GM19324 (cell line): ENCODE measurements at regions not wholly inside any gene's neighbourhood (a gene's known extent, or its start where the extent isn't known, plus 50 kb on each side); places are given as distances from the start of the nearest gene placed in this dataset.

ENCODE experiments used
- ATAC-seq: cut with Tn5 transposase; IDR thresholded peaks from one replicate; pipeline ENCODE4 v1.9.1; 2021; ENCODE audit warnings: mild to moderate bottlenecking, moderate library complexity; ENCODE audit not compliant: unreplicated experiment, low FRiP score

DNA sequence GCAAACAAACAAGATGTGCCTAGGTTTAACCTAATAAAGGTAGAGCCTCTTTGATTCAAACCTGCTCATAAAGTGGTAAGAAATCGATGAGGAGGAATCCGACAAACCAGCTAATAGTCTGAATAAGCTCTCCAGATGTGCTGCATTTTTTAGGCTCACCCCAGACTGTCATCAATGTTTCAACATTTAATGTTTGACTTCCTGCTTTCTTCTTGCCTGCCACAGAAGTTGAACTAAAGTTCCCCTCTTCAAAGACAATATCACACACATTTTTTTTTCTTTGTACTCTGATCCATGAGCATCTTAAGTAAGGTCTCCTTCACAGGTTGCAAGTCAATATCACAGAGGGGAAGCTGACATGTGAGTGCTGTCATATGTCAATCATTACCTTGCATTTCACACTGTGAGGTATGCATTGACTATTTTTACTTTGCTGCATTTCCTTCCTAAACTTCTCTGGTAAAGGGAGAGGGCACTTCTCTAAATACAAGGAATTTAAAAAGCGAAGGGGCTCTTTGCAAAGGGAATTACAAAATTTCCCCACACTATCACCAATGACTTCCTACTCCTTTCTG, 172.3 kb upstream of the MCTP2 start:
- no peak for ATAC-seq

DNA sequence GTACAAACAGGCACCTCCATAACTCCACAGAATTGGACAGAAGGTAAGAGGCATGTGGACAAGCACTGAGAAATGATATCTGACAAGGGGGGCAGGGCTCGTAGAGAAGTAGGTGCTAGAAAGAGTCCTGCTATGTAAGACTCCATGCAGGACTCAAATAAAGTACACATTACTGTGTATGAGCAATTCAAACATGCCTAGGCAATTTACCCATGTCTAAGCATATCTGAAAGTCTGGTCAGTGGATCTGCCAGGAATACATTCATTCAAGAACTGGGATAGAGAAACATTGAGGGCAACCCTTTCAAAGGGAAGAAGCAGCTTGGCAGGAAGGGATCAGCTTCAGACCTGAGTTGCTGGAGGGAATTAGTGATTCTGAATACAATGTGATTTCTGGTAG, 174.1 kb upstream of the MCTP2 start:
- ATAC-seq = no peak

DNA sequence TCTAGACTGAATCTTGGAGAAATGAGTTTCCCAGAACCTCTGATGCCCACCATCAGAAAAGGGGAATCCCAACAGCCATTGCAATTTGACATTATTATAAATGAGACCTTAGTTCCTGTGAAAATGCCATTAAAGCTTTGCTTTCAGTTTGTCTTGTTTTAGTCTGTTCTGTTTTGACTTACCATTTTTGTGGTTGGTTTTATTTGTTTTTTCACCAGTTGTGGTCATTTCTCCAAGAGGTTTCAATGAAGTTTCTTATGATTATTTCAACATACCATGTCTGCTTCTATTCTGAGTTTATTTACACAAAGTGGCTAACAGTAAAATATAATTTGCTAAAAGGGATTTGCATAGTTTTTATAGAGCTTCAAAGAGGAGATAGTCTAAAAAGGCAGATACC, 175.0 kb upstream of the MCTP2 start:
- no peak for ATAC-seq

DNA sequence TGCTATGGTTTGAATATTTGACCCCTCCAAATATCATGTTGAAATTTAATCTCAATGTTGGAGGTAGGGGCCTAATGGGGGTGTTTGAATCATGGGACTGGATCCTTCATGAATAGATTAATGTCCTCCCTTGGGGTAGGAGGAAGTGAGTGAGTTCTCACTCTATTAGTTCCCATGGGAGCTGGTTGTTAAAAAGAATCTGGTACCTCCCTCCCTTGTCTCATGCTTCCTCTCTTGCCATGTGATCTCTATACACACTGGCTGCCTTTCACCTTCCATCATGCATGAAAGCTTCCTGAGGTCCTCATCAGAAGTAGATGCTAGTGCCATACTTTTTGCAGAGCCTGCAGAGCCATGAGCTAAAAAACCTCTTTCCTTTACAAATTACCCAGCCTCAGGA, 177.7 kb upstream of the MCTP2 start:
- ATAC-seq = no peak

DNA sequence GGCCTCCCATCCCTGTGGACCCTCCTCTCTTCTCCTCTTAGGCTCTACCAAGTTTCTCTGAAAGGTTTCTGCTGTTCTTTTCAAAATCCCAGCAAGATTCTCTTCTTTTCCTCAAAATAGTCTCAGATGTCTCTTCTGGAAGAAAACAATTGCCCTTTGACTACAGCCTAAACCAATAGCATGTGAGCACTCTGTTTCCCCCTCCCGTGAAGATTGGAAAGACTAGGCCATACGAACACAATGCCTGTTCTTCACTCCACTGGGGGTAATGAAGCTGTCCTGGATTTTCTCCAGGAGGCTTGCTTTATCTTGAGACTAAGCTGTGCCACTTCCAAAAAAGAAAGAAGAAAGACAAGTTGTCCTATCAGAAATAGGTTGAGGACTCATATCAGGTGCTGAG, 178.7 kb upstream of the MCTP2 start:
- no peak for ATAC-seq

DNA sequence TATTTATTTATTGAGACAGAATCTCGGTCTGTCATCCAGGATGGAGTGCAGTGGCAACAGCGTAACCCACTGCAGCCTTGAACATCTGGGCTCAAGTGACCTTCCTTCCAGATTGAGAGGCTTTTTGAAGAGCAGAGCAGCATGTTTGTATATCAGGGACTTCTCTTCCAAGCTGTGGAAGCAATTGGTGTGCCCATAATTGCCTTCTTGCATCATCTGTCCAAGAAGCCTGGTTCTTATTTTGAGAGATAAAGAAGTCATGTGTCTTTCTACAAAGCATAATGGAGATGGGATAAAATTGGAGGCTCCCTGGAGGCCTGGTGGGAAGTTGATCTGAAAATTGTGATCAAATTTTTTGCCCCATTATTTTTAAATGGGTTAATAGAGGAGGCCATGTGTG, 183.8 kb upstream of the MCTP2 start:
- no peak for ATAC-seq

DNA sequence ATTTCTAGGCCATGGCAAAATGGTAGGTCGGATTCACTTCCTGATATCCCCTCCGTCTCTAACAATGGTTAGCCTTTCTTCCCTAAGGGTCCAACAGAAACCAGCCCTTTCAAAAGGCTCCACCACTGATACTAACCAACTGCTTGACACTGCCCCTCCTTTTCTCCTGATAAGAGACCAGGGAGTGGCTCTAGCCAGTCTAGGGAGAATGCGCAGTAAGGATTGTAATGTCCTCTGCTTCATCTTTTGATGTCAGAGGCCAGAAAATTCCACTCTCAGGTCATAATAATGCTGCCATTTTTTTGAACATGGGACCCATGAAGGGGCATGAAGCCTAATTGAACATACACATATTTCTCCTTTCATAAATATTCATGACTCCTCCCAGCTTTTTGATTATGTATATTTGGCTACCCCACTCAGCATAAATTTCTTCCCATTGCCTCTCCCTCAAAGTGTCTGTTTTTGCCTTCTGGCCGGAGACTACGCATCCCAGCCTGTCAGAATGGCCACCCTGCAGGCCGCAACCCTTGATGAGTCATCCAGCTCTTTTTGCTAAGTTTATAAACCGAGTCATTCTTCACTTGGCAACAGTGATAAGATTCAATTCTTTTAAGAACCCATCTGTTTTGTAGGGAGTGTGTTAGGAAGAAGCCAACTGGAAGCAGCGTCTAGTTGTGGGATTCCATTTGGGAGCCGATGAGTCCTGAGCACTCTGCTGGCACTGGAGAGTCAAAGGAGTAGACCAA, 189.0 kb upstream of the MCTP2 start:
- no peak for ATAC-seq

DNA sequence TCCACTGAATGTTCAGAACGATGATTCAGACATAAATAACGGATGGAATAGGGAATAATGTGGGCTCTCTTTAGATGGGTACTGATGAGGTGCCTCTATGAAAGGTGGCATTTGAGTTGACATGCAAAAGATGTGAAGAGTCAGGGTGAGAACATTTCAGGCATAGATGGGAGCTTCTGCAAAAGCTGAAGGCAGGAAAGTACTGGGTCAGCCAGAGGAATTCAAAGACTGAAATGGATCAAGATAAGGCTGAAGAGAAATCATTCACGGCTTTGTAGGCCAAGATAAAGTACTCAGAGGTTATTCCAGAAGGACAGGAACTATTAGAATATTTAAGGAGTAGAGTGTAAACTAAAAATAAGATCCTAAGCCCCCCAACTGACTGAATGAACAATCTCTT, 189.6 kb upstream of the MCTP2 start:
- ATAC-seq = no peak

DNA sequence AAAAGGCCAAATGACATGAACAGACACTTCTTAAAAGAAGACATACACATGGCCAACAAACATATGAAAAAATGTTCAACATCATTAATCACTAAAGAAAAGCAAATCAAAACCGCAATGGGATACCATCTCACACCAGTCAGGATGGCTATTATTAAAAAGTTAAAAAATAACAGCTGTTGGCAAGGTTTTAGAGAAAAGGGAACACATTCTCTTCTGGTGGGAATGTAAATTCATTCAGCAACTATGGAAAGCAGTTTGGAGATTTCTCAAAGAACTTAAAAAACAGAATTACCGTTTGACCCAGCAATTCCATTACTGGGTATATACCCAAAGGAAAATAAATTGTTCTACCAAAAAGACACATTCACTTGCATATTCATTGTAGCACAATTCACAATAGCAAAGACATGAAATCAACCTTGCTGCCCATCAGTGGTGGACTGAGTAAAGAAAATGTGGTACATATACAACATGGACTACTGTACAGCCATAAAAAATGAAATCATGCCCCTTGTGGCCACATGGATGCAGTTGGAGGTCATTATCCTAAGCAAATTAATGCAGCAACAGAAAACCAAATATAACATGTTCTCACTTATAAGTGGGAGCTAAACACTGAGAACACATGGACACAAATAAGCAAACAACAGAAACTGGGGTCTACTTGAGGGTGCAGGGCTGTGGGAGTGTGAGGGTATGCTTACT, 190.7 kb upstream of the MCTP2 start:
- ATAC-seq = no peak

DNA sequence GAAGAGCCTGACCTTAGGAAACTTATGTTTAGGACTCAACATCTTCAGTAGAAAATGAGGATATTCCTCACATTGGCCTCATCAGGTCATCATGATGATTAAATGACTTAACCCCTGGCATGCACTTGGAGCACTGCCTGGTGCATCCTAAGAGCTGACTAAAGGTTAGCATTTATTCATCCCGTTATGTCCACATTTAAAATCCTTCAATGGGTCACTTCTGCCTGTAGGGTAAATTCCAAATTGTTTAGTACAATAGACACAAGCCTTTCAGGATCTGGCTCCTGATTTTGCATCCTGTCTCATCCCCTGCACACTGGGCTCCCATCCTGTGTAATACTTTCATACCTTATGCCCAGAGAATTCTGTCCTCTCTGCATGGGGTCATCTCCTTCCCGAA, 195.2 kb upstream of the MCTP2 start:
- ATAC-seq = no peak

DNA sequence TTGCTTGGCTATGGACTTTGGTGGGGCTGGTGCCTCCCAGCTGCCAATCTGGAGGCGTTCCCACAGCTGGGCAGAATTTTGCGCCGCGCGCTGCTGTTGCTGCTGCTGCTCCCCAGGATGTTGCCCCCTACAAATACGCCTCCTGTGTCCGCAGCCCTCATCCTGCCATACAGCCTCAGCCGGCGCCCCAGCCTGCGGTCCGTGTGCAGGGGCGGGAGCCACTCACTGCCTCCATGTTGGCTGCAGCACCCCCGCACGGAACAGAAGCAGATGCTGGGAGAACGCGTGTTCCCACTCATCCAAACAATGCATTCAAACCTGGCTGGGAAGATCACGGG, 197.7 kb upstream of the MCTP2 start:
- ATAC-seq = no peak

DNA sequence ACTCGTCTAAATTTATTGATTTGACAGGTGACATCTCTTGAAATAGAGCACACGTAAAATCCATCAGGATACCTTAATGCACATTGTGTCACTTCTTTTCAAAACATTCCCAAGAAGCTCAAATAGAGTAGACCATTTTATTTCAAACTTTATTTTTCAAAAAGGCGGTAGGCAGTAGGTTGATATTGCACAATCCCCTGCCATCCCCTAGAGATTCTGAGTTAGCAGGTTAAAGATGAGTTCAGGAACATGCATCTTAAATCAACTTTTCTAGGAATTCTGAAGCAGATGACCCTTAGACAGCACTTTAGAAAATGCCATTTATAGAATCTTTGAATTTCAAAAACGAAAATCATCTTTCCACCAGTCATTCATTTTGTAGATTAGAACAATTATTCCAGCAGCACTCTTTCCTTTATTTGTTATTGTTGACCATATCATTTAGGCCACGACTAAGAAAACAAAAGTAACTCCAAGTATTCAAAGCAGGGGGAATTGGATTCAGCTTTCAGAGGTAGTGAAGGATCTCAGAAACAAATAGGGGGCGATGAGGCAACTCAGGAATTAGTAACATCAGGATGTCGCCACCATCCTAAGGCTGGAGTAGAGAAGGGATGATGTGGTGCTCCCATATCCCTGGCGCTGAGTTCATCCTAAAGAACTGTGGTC, 198.2 kb upstream of the MCTP2 start:
- no peak for ATAC-seq

DNA sequence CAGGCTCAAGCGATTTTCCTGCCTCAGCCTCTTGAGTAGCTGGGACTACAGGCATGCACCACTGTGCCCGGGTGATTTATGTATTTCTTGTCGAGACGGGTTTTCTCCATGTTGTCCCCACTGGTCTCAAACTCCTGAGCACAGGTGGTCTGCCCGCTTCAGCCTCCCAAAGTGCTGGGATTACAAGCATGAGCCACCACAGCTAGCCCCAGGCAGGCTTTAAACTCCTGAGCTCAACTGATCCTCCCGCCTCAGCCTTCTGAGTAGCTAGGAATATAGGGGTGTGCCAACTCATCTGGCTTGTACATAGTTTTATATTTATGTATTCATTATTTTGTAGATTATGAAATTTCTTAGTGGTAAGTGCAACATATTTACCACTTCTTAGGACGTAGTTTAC, 198.8 kb upstream of the MCTP2 start:
- ATAC-seq = no peak

DNA sequence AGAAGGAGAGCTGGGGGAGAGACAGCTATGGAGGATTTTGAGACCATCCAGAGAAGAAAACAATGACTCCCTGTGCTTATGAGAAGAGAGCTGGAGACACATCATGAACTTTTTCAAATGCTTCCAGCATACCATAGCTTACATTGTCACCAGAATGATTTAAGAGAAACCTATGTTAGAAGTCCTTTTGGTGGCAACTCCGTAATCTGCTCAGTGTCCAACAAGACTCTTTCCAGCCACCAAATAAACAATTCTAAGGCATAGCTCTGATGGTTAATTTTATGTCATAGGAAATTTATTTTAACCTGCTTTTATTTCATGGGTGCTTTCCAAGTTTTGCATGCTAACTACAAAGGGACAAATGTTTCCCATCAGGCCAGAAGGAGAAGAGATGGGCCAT, 200.3 kb upstream of the MCTP2 start:
- ATAC-seq = no peak

DNA sequence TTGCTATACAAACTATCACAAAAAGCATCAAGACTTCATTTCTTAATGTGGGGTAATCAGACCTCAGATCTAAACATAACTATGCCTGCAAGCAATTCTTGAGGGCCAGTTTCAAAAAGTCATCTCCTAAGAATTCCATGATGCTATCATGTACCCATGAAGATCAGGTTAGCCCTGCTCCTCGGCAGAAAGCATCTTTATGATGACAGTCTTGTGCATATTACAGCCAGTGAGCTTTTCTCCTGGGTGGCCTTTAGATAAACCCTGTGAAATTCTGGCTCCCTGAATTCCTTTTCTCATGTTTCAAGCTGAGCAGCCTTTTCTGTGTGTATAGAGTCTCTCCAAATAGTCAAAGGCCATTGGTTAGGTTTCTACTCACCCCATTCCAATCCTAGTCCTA, 201.9 kb upstream of the MCTP2 start:
- no peak for ATAC-seq

DNA sequence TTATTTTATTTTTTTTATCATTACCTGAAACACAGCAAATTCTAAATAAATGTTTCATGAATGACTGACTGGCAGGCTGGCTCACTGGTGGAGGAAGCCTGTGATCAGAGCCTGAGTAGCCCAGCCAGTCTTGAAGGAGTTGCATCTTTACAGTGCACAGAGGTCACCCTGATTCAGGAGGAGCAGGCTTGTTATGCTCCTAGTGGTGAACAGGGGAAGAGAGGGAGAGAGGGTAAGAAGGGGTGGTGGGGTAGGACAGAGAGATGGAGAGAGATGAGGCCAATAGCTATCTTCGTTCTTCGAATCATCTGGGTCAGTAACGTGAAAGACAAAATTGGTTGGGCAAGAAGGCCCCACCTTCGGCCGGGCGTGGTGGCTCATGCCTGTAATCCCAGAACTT, 202.6 kb upstream of the MCTP2 start:
- ATAC-seq = no peak

DNA sequence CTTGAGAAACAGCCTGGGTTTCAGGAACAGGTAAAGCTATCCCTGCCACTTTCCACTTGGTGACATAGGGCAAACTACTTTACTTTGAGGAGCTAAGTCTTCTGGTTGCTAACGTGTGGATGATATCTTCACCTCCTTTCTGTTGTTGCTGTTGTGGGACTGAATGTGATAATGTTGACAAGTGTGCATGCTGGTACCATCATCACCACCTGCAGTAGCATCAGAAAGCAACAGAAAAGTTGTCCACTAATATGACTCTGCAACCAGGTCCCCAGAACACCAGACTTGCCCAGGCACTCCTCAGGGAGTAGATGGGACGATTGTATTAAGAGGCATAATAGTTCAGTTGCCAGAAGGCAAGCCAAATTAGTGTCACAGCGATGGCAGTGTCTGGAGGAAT, 203.2 kb upstream of the MCTP2 start:
- no peak for ATAC-seq

DNA sequence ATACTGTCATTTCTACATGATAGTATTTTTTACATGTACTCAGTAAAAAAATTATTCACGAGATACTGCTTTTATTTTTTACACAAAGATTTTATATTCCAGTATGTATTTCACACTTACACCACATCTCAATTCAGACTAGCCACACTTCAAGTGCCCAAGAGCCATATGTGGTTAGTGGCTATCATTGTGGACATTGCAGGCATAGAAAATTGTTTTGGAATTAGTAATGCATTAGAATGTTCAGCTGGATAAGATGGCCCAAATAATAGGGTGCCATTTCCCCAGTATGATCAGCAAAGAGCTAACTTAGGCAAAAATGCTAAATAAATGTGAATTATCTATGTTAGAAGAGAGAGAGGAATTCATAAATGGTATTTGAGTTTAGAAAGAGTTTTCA, 203.8 kb upstream of the MCTP2 start:
- no peak for ATAC-seq

DNA sequence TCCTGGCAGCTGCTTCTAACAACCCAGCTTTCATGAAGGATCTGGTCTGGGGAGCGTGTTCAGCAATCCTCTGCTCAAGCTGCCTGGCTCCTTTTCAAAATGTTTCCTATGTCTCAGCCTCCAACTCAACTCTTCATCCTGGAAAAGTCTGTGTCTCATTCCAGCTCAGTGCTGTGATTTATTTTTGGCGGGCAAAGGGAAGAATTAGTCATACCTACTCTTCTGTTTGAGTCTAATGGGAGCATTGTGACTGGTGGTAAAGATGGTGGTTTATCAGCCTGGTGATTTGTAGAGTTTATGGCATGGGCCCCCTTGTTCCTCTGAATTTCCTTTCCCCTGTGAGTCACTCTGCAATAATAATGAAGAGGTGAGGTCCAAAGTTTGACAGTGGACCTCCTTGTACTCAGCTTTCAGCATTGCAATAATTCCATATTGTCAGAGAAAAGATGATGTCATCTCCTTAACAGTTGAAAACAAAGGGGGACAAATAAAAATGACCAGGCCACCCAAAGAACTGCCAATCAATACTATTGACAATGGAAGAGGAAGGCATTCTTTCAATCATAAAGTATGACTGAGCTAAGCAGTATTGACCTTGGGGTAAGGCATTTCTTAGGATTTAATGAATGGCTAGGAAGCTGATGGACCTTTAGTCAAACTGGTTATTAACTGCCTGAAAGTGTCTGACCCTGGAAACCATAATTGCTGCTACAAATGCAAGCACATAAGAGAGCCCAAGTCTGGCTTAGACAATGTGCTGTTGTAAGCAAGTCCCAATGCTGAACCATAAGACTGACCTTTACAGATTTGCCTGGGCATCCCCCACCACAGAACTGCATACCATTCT, 204.7 kb upstream of the MCTP2 start:
- no peak for ATAC-seq

DNA sequence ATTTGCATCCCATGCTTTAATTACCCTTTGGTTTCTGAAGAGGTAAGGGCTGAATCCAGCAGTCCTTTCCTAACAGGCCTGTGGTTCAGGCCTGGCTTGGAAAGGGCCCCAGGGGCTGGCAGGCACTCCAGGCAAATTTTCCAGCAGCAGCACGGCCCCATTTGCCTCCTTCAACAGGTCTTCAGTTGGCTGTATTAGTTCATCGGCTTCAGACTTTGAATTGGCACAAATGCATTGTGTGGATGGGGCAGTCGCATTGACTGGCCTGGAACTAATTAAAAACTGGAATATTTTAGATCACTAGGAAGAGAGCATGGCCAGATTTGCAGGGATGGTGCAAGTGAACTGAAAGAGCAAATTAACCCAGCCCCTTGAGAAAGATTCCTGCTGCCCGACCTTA, 207.8 kb upstream of the MCTP2 start:
- no peak for ATAC-seq
